ENCODE measurements at regions not wholly inside any gene's neighbourhood (a gene's known extent, or its start where the extent isn't known, plus 50 kb on each side); places are given as distances from the start of the nearest gene placed in this dataset.

GRCh38 chr14:87813211-87813610 is 179.8 kb downstream of the GALC start:
- H3K4me1 ChIP-seq (replicated peaks in 1 of 2): no peaks in the 10 kb centered on the region
- H3K36me3 ChIP-seq (replicated peaks in 1 of 2): no peaks in the 10 kb centered on the region
- no peak overlapping the region for H3K4me3 ChIP-seq
- TF ChIP-seq CTCF (IDR thresholded peaks at IDR 0.05) (no peak), POLR2A (IDR thresholded peaks at IDR 0.05) (no peak)
- H3K27me3 ChIP-seq: no peaks in the 10 kb centered on the region
- intact Hi-C loops (cut with DNase I): no loop called here
- no peak overlapping the region for H3K27ac ChIP-seq
- no peaks in the 10 kb centered on the region for H3K9me3 ChIP-seq (replicated peaks in 1 of 3)
- 33 to 61% (median 57%) methylated on average over 1 of the region's 1 CpG for WGBS, 4 donors
- no peak for DNase-seq

- intact Hi-C loops (cut with DNase I): no loop called here
- TF ChIP-seq POLR2A (IDR thresholded peaks at IDR 0.05) (no peak), CTCF (IDR thresholded peaks at IDR 0.05) (no peak)
- no peaks in the 10 kb centered on the region for H3K27me3 ChIP-seq
- no peaks in the 10 kb centered on the region for H3K9me3 ChIP-seq (replicated peaks in 1 of 3)
- 94 to 97% (median 94%) methylated on average over 1 of the region's 1 CpG for WGBS, 4 donors
- no peaks in the 10 kb centered on the region for H3K36me3 ChIP-seq (replicated peaks in 1 of 2)
- no peak overlapping the region for H3K4me3 ChIP-seq
- H3K4me1 ChIP-seq (replicated peaks in 1 of 2): no peaks in the 10 kb centered on the region
- no peak for DNase-seq
- H3K27ac ChIP-seq: no peak overlapping the region
These were observed 181.7 kb downstream of the GALC start for GRCh38 chr14:87811246-87811645.

GRCh38 chr14:87810711-87811110 is 182.3 kb downstream of the GALC start:
- Histone ChIP-seq H3K4me3 (no peak overlapping the region), H3K27ac (no peak overlapping the region), H3K4me1 (replicated peaks in 1 of 2) (no peaks in the 10 kb centered on the region), H3K36me3 (replicated peaks in 1 of 2) (no peaks in the 10 kb centered on the region), H3K9me3 (replicated peaks in 1 of 3) (no peaks in the 10 kb centered on the region), H3K27me3 (no peaks in the 10 kb centered on the region)
- no peak for TF ChIP-seq CTCF (IDR thresholded peaks at IDR 0.05)
- TF ChIP-seq POLR2A (IDR thresholded peaks at IDR 0.05): no peak
- intact Hi-C loops (cut with DNase I): no loop called here
- peak in 4 of 7 donors; percentile 16 to 63 (median 27) for DNase-seq
- WGBS, 4 donors: 77 to 80% (median 78%) methylated on average over 6 of the region's 6 CpGs

GRCh38 chr14:87809261-87809660 is 183.7 kb downstream of the GALC start:
- 71 to 88% (median 81%) methylated on average over 5 of the region's 5 CpGs for WGBS, 4 donors
- Histone ChIP-seq H3K9me3 (replicated peaks in 1 of 3) (no peaks in the 10 kb centered on the region), H3K36me3 (replicated peaks in 1 of 2) (no peaks in the 10 kb centered on the region), H3K4me3 (no peak overlapping the region), H3K27me3 (no peaks in the 10 kb centered on the region), H3K4me1 (replicated peaks in 1 of 2) (no peaks in the 10 kb centered on the region), H3K27ac (no peak overlapping the region)
- intact Hi-C loops (cut with DNase I): loop anchor here in 1 of 2 donors (5.0 kb wide), 1 partner anchor 88 kb away; no protein-coding TSS in a partner anchor
- no peak for TF ChIP-seq CTCF (IDR thresholded peaks at IDR 0.05)
- TF ChIP-seq POLR2A (IDR thresholded peaks at IDR 0.05): no peak
- no peak for DNase-seq

Data from adrenal gland (tissue), 9 donors.